Adrenal gland (tissue), 5 donors: ENCODE measurements at regions not wholly inside any gene's neighbourhood (a gene's known extent, or its start where the extent isn't known, plus 50 kb on each side); places are given as distances from the start of the nearest gene placed in this dataset.
"Not testable (repeated sequence)": the region's sequence is repeated elsewhere in the genome, so short reads cannot be mapped to it uniquely, and the experiment has no call there.

Experiments
- CTCF ChIP-seq, 6 experiments: fragments of 450-650 bp in 4 of 6; fragments of 200-600 bp in 2 of 6; sonication (generic) in 1 of 6; IDR thresholded peaks; 1 replicate in 5 of 6; 2 replicates in 1 of 6; pipeline versions ENCODE4 v1.5.1 to v1.8.0; 2016 to 2021; ENCODE audit warnings: antibody characterized with exemption in 6 of 6, mild to moderate bottlenecking in 2 of 6, moderate library complexity in 1 of 6
- POLR2A ChIP-seq, 2 donors: fragments of 450-650 bp; IDR thresholded peaks; one replicate each; pipeline ENCODE4 v1.6.1; 2017; ENCODE audit warnings: antibody characterized with exemption in 2 of 2, mild to moderate bottlenecking in 2 of 2, moderate library complexity in 1 of 2
- donor health status: DM: no; HTN: no; CAD: no.

- not testable (repeated sequence) for TF ChIP-seq CTCF, POLR2A (IDR thresholded peaks at IDR 0.05)
Measured at GRCh38 chr9:2391509-2392132, 230.0 kb upstream of the VLDLR start.
